Neural cell (in vitro differentiated cells): ENCODE measurements at regions not wholly inside any gene's neighbourhood (a gene's known extent, or its start where the extent isn't known, plus 50 kb on each side); places are given as distances from the start of the nearest gene placed in this dataset.

ENCODE experiments used
- EZH2 ChIP-seq: fragments of 200-600, 300-800 bp; shearing (Covaris generic), sonication (generic); IDR thresholded peaks from 2 replicates; pipeline ENCODE4 v1.6.1; 2014; ENCODE audit warnings: antibody characterized with exemption, low read length, borderline replicate concordance, mild to moderate bottlenecking; ENCODE audit not compliant: insufficient read depth, poor library complexity, severe bottlenecking
- TF ChIP-seq, protein P1 (sequence below): fragments of 450-650 bp; IDR thresholded peaks from 2 replicates; pipeline ENCODE4 v1.5.1; 2014; ENCODE audit warnings: antibody characterized with exemption, mild to moderate bottlenecking, moderate library complexity; ENCODE audit not compliant: poor library complexity, severe bottlenecking

DNA sequence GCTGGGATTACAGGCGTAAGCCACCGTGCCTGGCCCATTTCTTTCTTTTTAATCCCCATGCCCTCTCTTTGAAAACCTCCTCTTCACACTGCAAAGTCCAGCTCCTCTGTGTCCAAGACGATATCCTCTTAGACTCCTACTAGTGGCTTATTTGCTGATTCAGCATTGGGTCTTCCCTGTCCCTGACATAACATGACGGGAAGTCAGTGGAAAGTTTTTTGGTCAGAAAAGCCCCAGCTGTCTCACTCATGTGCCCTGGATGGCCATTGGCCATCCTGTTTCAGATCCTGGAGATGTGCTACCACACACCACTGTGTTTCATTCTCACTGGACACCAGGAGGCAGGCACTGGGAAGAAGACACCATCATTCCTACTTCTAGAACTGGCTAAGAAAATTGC lies 102.6 kb upstream of the MED13L start:
- TF ChIP-seq, protein P1, sequence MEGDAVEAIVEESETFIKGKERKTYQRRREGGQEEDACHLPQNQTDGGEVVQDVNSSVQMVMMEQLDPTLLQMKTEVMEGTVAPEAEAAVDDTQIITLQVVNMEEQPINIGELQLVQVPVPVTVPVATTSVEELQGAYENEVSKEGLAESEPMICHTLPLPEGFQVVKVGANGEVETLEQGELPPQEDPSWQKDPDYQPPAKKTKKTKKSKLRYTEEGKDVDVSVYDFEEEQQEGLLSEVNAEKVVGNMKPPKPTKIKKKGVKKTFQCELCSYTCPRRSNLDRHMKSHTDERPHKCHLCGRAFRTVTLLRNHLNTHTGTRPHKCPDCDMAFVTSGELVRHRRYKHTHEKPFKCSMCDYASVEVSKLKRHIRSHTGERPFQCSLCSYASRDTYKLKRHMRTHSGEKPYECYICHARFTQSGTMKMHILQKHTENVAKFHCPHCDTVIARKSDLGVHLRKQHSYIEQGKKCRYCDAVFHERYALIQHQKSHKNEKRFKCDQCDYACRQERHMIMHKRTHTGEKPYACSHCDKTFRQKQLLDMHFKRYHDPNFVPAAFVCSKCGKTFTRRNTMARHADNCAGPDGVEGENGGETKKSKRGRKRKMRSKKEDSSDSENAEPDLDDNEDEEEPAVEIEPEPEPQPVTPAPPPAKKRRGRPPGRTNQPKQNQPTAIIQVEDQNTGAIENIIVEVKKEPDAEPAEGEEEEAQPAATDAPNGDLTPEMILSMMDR: no peak
- no peak for TF ChIP-seq EZH2
